Fibroblast of skin of left quadriceps (primary cell): ENCODE measurements at regions not wholly inside any gene's neighbourhood (a gene's known extent, or its start where the extent isn't known, plus 50 kb on each side); places are given as distances from the start of the nearest gene placed in this dataset.

Source experiments
- DNase-seq, 2 experiments: peaks; one replicate each; pipeline ENCODE4 v3.0.0-alpha.2; 2013; ENCODE audit warnings: low read depth in 2 of 2

- DNase-seq: no peak
Measured at GRCh38 chr22:48960576-48960975, 867.1 kb downstream of the BRD1 start.

GRCh38 chr22:48959496-48959895, 868.2 kb downstream of the BRD1 start:
- DNase-seq: no peak

GRCh38 chr22:48957987-48958321, 869.7 kb downstream of the BRD1 start:
- no peak for DNase-seq

GRCh38 chr22:48957311-48957986, 870.2 kb downstream of the BRD1 start:
- DNase-seq: no peak

- no peak for DNase-seq
Measured at GRCh38 chr22:48955351-48956311, 872.0 kb downstream of the BRD1 start.

- DNase-seq: no peak
Measured at GRCh38 chr22:48954781-48955311, 872.8 kb downstream of the BRD1 start.

DNA sequence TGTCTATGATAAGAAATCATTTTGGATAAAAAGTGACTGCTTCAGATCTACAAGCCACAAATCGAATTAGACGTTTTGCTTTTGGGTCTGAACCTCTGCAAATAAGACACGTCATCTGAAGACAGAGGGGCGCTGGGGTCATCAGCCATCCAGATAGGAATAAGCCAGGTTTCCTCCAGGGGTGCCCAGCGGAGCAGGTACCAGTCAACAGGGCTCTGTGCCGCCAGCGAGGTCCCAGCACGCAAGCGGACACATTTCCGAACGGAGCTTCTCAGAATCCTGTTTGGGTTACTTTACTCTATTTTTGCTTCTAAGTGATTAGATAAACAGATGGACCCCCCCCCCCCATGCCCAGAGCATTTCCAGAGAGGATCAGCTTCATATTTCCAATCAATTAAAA, 873.8 kb downstream of the BRD1 start:
- no peak for DNase-seq

DNA sequence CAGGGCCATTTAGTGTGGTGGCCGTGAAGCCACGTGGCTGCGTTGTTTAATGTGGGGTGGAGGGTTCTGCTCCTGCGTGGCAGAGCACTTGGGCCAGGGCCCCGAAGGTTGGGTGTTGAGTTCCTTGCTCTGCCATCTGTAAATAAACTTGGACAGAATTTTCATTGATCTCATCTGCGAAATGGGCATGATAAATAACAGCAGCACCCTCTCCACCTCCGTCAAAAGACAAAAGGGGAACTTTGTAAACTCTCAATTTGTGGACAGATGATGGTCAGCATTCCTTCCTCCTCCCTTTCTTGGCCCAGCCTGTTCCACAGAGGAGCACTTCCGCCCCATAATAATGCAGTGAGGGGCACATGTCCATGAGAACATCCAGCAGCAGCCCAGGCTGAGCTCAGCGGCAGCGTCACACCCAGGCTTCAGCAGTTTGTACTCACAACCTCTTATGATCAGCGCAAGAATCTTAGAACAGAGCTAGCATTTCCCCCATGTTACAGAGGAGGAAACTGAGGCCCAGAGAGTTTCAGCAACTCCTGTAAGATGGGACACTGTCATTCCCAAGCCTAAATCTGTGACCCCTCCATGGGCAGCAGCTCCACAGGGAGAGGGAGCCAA, 874.5 kb downstream of the BRD1 start:
- no peak for DNase-seq

GRCh38 chr22:48952256-48953102, 875.2 kb downstream of the BRD1 start:
- no peak for DNase-seq

DNA sequence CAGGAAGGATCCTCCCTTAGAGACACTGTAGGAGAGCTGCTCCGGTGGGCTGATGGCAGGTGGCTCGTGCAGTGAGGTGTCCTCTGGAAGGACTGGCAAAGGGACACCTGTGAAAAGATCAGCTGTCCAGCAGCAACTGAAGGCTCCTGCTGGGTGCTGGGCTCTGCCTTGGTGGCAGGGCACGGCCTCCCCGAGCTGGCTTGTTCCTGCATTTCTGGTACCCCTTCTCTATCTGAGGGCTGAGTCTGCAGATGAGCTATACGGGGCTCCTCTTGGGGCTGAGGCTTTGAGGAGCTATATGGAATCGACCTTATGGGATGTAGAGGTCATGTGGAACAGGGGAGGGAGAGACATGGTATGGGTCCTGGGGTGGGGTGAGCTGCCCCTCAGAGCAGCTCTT, 875.8 kb downstream of the BRD1 start:
- DNase-seq: no peak

DNA sequence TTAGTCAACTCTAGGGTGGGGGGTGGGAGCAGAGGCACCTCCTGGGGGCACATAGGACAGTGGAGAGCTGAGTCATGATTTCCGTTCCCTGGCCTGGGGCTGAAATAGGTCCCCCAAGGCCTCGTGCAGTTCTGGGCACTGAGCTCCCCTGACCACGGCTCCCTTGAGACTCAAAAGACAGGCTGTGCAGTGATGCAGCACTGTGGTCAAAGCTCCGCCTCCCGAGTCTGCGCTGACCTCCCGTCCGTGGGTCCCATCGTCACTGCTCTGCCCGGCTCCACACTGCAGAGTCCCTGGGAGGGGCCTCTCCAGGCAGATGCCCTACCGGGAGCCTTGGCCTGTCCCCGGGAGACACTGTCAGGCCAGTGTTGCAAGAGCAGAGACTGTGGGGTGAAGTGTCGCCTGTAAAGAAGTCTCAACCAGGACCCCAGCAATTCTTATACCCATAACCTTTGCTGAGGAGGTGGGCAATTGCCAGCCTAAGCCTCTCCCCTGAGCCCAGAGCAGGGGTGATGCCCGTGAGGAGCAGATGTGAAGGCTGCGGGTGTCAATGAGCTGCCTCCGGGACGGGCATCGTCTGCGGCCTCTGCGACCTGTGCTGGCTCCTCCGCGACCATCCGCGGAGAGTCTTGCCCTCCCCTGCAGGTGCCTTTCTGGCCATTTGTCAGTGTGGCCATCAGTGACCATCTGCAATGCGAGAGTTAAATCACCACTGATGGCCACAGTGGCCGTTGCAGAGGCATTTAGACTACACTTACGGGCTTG, 877.3 kb downstream of the BRD1 start:
- DNase-seq: no peak

DNA sequence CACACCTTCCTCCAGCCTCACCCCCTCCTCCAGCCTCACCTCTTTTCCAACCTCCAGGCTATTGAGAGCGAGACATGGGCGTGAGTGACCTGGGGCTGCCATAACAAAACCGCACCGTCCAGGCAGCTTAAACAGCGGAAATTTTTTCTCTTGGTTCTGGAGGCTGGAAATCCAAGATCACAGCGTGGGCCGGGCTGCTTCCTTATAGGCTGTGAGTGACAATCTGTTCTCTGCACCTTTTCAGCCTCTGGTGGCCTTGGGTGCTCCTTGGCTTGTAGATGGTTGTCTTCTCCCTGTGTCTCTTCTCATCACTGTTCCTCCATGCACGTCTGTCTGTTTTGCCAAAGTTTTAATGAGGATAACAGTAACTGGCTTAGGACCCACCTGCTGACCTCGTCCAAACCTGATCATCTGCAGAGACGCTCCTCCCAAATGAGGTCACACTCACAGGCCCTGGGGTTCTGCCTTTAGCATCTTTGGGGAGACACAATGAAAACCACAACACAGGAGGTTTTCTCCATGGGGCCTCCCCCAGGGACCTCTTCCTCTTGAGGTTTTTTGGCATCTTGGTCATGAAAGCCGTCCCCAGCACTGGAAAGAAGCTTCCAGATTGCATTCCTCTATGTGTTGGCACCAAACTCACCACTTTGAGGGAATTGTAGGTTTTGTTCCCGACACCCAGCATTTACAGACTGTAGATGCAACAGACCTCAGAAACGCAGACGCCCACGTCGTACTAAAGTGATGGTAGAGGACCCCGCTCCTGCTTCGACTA, 878.1 kb downstream of the BRD1 start:
- no peak for DNase-seq

DNA sequence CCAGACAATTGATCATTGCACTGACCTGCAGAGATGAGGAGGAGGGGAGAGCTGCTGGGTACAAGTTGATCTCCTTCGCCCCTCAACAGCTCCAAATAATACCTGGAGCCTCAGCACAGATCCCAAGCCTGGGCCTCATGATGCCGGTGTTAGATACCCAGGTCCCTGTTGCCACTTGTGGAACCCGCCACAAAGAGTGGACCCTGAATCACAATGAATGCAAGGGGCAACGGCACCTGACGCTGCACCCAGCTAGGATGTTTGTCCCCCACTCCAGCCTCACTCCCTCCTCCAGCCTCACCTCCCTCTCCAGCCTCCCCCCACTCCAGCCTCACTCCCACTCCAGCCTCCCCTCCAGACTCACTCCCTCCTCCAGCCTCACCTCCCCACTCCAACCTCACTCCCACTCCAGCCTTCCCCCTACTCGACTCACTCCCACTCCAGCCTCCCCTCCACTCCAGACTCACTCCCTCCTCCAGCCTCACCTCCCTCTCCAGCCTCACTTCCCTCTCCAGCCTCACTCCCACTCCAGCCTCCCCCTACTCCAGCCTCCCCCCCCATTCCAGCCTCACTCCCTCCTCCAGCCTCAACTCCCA, 879.0 kb downstream of the BRD1 start:
- DNase-seq: no peak

GRCh38 chr22:48947636-48948035, 880.0 kb downstream of the BRD1 start:
- no peak for DNase-seq

GRCh38 chr22:48945621-48946458, 881.8 kb downstream of the BRD1 start:
- no peak for DNase-seq

DNA sequence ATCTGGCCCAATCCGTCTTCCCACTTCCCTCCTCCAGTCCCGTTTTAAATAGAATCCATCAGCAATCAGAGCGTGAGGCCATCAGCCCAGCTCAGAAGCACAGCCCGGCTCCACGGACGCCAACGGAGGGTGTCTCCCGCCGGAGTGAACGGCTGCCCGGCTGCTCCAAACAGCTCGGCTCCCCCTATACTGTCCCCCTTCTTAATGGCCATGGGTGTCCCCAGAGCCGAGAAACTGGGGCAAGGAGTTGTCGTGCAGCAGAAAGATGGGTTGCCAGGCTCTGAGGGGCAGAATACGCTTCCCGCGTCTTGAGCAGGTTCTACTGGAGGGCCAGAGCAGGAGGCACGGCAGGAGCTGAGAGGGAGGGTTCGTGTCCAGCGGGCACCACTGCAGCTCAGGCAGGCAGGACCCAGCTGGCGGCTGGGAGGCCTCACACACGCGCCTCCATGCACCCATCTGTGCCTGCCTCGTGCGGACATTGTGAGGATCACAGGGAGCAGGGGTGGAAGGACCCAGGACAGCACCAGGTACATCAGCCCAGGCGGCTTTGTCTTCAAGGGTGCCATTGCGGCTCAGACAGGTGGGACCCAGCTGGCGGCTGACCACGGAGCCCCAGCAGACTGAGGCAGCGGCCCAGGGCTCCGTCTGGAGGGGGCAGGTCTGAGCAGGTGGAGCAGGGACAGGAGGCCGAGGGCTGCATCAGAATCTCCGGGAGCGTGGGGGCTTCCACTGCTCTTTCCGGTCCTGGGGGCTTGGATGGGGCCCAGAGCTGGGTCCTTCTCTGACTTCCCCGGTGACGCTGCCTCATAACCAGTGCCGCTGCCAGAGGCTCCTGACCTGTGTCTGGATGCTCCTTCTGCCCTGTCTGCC, 882.7 kb downstream of the BRD1 start:
- no peak for DNase-seq

DNA sequence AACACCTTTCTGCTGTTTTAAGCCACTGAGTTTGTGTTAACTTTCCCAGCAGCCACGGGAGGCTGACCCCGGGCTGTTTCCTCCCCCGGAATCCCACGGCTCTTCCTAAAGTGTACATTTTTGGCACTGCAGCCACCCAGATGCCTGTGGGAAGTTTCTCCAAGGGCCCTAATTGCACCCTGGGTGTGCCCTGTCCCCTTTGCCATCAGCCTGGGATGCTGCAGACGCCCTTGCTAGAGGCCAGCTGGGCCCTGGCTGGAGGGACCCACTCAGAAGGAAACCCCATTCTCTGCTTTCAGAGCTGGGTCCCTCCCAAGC, 883.3 kb downstream of the BRD1 start:
- no peak for DNase-seq
